Activated CD8-positive, alpha-beta T cell treated with anti-CD3 and anti-CD28 coated beads, Interleukin-2, amount 10 ng/mL, durations not matched to agents 7 days and 5 days (primary cell): ENCODE measurements at regions not wholly inside any gene's neighbourhood (a gene's known extent, or its start where the extent isn't known, plus 50 kb on each side); places are given as distances from the start of the nearest gene placed in this dataset.

Experiments used
- ATAC-seq: fragments of 150-1000 bp; cut with Tn5 transposase; one replicate; pipeline ENCODE4 v1.10.0; 2021; ENCODE audit warnings: moderate library complexity
- CTCF ChIA-PET: fragments of 350-600 bp; sonication (Branson Sonifier 250); formaldehyde crosslinking; loops from one replicate; lab custom pipeline; 2021; ENCODE audit warnings: antibody characterized with exemption; lab: Charles Lee
- POLR2A ChIA-PET: fragments of 350-600 bp; sonication (Branson Sonifier 250); formaldehyde crosslinking; loops from one replicate; lab custom pipeline; 2021; ENCODE audit warnings: antibody characterized with exemption; lab: Charles Lee
- DNase-seq: peaks from one replicate; pipeline ENCODE4 v3.0.0-alpha.2; 2020
- H3K27ac Mint-ChIP-seq: one replicate; pipeline ENCODE4 v1.8.0; 2021; ENCODE audit warnings: mild to moderate bottlenecking, mixed read lengths
- H3K27me3 Mint-ChIP-seq: one replicate; pipeline ENCODE4 v1.8.0; 2021; ENCODE audit warnings: low read depth, mixed read lengths
- H3K36me3 Mint-ChIP-seq: one replicate; pipeline ENCODE4 v1.8.0; 2021; ENCODE audit warnings: low read depth, mixed read lengths
- H3K4me1 Mint-ChIP-seq: one replicate; pipeline ENCODE4 v1.8.0; 2021; ENCODE audit warnings: low read depth, mixed read lengths
- H3K4me3 Mint-ChIP-seq: one replicate; pipeline ENCODE4 v1.8.0; 2021; ENCODE audit warnings: mild to moderate bottlenecking, mixed read lengths
- H3K9me3 Mint-ChIP-seq: one replicate; pipeline ENCODE4 v1.8.0; 2022; ENCODE audit warnings: mixed read lengths; ENCODE audit not compliant: insufficient read depth

- CTCF ChIA-PET = no interaction called here
- no peak for DNase-seq
- Mint-ChIP-seq H3K27ac (no peak overlapping the region), H3K4me1 (no peaks in the 10 kb centered on the region), H3K4me3 (no peak overlapping the region), H3K36me3 (no peaks in the 10 kb centered on the region), H3K27me3 (no peaks in the 10 kb centered on the region), H3K9me3 (peaks cover 15% of the 10 kb centered on the region)
- ATAC-seq = no peak
- POLR2A ChIA-PET = no interaction called here
Observed at GRCh38 chr4:189497516-189497915, 443.2 kb upstream of the FRG1 start.

GRCh38 chr4:189497996-189498395, 442.7 kb upstream of the FRG1 start:
- Mint-ChIP-seq H3K9me3 (peaks cover 15% of the 10 kb centered on the region), H3K36me3 (no peaks in the 10 kb centered on the region), H3K27me3 (no peaks in the 10 kb centered on the region), H3K27ac (no peak overlapping the region), H3K4me3 (no peak overlapping the region), H3K4me1 (no peaks in the 10 kb centered on the region)
- ChIA-PET CTCF (no interaction called here), POLR2A (no interaction called here)
- DNase-seq (no peak), ATAC-seq (no peak)

DNA sequence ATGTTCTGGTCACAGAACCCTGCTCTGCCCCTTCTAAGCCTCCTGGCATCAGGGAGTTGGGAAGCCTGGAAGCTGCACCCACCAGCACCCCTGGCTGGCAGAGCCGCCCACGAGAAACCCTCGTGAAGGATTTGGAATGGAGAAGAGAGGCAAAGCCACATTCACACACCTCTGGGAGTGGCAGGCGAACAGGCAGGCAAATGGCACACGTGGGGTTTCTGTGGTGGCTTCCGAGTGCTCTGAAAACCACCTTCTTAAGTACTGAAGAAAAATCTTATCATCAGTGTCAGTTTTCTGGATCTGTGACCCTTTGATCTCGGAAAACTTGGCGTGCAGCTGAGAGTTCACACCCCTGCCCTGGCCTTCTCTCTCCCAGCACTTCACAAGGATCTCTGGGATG, 442.2 kb upstream of the FRG1 start:
- DNase-seq (no peak), ATAC-seq (no peak)
- Mint-ChIP-seq H3K27ac (no peak overlapping the region), H3K4me3 (no peak overlapping the region), H3K27me3 (no peaks in the 10 kb centered on the region), H3K9me3 (peaks cover 15% of the 10 kb centered on the region), H3K4me1 (no peaks in the 10 kb centered on the region), H3K36me3 (no peaks in the 10 kb centered on the region)
- CTCF ChIA-PET = no interaction called here
- POLR2A ChIA-PET = no interaction called here

DNA sequence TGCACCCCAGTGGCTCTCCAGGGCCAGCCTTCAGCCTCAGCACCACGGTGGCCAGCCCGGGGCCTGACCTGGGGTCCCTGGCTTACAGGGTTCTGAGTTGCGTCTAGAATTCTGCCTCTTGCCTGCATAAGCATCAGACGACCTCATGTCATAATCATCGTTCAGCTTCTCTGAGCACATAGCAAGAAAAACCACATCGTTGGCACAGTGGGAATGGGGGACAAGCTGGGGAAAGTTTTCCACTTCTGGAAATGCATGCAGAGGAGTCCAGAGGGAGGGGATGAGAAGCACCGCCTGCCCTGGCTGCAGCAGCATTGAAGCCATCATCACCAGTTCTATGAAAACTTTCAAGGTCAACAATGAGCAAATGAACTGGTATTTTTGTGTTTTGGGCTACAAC, 441.0 kb upstream of the FRG1 start:
- Mint-ChIP-seq H3K4me3 (no peak overlapping the region), H3K27me3 (no peaks in the 10 kb centered on the region), H3K27ac (no peak overlapping the region), H3K9me3 (peaks cover 15% of the 10 kb centered on the region), H3K36me3 (no peaks in the 10 kb centered on the region), H3K4me1 (no peaks in the 10 kb centered on the region)
- no peak for ATAC-seq
- ChIA-PET POLR2A (no interaction called here), CTCF (no interaction called here)
- no peak for DNase-seq

DNA sequence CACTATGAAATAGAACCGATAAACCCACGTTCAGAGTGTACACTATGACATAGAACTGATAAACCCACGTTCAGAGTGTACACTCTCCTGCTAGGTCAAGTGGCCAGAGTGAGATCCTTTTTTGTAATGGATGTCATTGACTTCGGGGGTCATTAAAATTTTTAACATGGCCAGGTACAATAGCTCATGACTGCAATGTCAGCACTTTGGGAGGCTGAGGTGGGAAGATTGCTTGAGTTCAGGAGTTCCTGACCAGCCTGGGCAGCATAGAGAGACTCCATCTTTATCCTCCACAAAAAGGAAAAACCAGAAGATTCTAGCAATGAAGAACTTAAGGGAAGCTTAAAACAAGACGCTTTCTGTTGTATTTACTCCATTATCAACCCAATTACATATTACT, 439.7 kb upstream of the FRG1 start:
- H3K4me1 Mint-ChIP-seq = no peaks in the 10 kb centered on the region
- H3K27me3 Mint-ChIP-seq = no peaks in the 10 kb centered on the region
- H3K4me3 Mint-ChIP-seq = no peak overlapping the region
- H3K9me3 Mint-ChIP-seq = peaks cover 15% of the 10 kb centered on the region
- ATAC-seq (no peak), DNase-seq (no peak)
- POLR2A ChIA-PET = no interaction called here
- CTCF ChIA-PET = no interaction called here
- H3K36me3 Mint-ChIP-seq = no peaks in the 10 kb centered on the region
- H3K27ac Mint-ChIP-seq = no peak overlapping the region

- Mint-ChIP-seq H3K4me1 (no peaks in the 10 kb centered on the region), H3K27ac (no peak overlapping the region), H3K4me3 (no peak overlapping the region), H3K27me3 (no peaks in the 10 kb centered on the region), H3K36me3 (no peaks in the 10 kb centered on the region), H3K9me3 (peaks cover 9% of the 10 kb centered on the region)
- ChIA-PET POLR2A (no interaction called here), CTCF (no interaction called here)
- ATAC-seq (no peak), DNase-seq (no peak)
Observed at GRCh38 chr4:189502841-189503435, 437.7 kb upstream of the FRG1 start.

GRCh38 chr4:189504220-189504619, 436.5 kb upstream of the FRG1 start:
- no peaks in the 10 kb centered on the region for H3K4me1 Mint-ChIP-seq
- no peak for ATAC-seq

DNA sequence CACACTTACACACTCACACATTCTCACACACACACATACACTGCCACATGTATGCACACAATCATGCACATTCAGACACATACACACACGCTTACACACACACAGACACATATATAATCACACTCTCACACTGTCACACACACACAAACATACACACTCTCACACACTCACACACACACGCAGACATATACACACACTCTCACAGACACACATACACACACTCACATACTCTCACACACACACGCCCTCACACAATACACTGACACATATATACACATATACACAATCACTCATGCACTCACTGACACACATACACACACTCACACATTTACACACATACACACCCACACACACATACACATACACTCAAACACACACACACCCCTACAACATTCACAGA, 435.3 kb upstream of the FRG1 start:
- H3K36me3 Mint-ChIP-seq = no peaks in the 10 kb centered on the region
- H3K9me3 Mint-ChIP-seq = peaks cover 5% of the 10 kb centered on the region
- ATAC-seq = no peak
- no peak overlapping the region for H3K4me3 Mint-ChIP-seq
- no peaks in the 10 kb centered on the region for H3K4me1 Mint-ChIP-seq
- H3K27me3 Mint-ChIP-seq = no peaks in the 10 kb centered on the region
- no peak overlapping the region for H3K27ac Mint-ChIP-seq
- ChIA-PET POLR2A (no interaction called here), CTCF (no interaction called here)
- DNase-seq = no peak

More at GRCh38 chr4:189504220-189504619, 436.5 kb upstream of the FRG1 start:
- ChIA-PET POLR2A (no interaction called here), CTCF (no interaction called here)
- Mint-ChIP-seq H3K4me3 (no peak overlapping the region), H3K27me3 (no peaks in the 10 kb centered on the region), H3K27ac (no peak overlapping the region), H3K9me3 (peaks cover 8% of the 10 kb centered on the region), H3K36me3 (no peaks in the 10 kb centered on the region)
- DNase-seq = no peak

DNA sequence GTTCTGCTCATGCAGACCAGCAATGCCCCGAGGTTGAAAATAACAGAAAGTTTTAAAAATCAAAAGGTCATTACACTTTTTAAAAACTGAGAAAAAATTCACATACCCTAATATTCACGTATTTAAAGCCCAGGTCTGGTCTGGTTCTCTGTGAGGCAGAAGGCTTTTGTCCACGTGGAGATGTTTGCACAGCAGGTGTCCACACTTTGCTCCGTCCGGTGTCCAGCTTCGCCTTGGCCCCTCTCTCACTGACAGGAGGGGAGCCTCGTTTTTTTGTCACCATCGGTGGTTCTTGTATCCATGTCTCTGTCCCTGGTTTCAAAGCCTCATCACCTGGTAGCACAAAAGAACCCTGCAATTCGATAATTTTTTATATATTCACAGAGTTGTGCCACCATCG, 434.6 kb upstream of the FRG1 start:
- DNase-seq (no peak), ATAC-seq (no peak)
- H3K27ac Mint-ChIP-seq = no peak overlapping the region
- H3K4me1 Mint-ChIP-seq = no peaks in the 10 kb centered on the region
- ChIA-PET CTCF (no interaction called here), POLR2A (no interaction called here)
- no peak overlapping the region for H3K4me3 Mint-ChIP-seq
- H3K9me3 Mint-ChIP-seq = peaks cover 5% of the 10 kb centered on the region
- no peaks in the 10 kb centered on the region for H3K36me3 Mint-ChIP-seq
- no peaks in the 10 kb centered on the region for H3K27me3 Mint-ChIP-seq

DNA sequence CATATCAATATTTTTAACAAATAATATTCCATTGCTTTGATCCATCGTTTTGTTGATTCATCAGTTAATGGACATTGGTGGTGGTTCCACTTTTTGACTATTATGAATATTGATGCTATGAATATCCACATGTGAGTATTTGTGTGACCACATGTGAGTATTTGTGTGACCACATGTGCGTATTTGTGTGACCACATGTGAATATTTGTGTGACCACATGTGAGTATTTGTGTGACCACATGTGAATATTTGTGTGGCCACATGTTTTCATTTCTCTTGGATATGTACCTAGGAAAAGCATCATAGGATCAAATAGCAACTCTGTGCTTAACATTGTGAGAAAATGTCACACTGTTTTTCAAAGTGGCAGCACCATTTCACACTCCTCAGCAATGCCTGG, 433.6 kb upstream of the FRG1 start:
- POLR2A ChIA-PET = no interaction called here
- no peak overlapping the region for H3K27ac Mint-ChIP-seq
- no peaks in the 10 kb centered on the region for H3K27me3 Mint-ChIP-seq
- CTCF ChIA-PET = no interaction called here
- H3K9me3 Mint-ChIP-seq = peaks cover 4% of the 10 kb centered on the region
- no peak overlapping the region for H3K4me3 Mint-ChIP-seq
- no peaks in the 10 kb centered on the region for H3K36me3 Mint-ChIP-seq
- H3K4me1 Mint-ChIP-seq = no peaks in the 10 kb centered on the region
- ATAC-seq = no peak
- DNase-seq = no peak

GRCh38 chr4:189510601-189511000, 430.1 kb upstream of the FRG1 start:
- Mint-ChIP-seq H3K36me3 (no peaks in the 10 kb centered on the region), H3K4me1 (no peaks in the 10 kb centered on the region), H3K4me3 (no peak overlapping the region), H3K27ac (no peak overlapping the region), H3K27me3 (no peaks in the 10 kb centered on the region), H3K9me3 (peaks cover 3% of the 10 kb centered on the region)
- ATAC-seq = no peak
- ChIA-PET POLR2A (no interaction called here), CTCF (no interaction called here)
- no peak for DNase-seq

DNA sequence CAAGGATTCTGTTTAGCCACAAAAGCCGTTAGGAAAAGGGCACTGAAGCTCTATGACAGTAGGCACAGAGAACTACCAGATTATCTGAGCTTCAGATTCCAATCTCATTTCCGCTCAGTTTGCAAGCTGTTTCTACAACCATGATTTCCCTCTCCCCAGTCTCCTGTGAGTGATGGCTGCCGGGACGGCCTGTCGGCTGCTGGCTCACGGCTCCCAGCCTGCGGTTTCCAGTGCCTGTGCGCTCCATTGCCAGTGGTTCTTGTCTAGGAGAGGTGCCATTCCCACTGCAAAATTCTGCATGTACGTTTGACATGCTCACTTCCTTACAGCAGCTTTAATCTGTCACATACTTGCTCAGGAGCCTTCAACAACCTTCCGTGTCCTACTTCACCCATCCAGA, 429.1 kb upstream of the FRG1 start:
- DNase-seq (no peak), ATAC-seq (no peak)
- ChIA-PET POLR2A (no interaction called here), CTCF (no interaction called here)
- Mint-ChIP-seq H3K4me1 (no peaks in the 10 kb centered on the region), H3K27me3 (no peaks in the 10 kb centered on the region), H3K9me3 (peaks cover 3% of the 10 kb centered on the region), H3K4me3 (no peak overlapping the region), H3K27ac (no peak overlapping the region), H3K36me3 (no peaks in the 10 kb centered on the region)

GRCh38 chr4:189513421-189513820, 427.3 kb upstream of the FRG1 start:
- CTCF ChIA-PET = no interaction called here
- ATAC-seq = no peak

More at GRCh38 chr4:189513421-189513820, 427.3 kb upstream of the FRG1 start:
- Mint-ChIP-seq H3K9me3 (peaks cover 3% of the 10 kb centered on the region), H3K4me3 (no peak overlapping the region), H3K27me3 (no peaks in the 10 kb centered on the region), H3K27ac (no peak overlapping the region), H3K36me3 (no peaks in the 10 kb centered on the region), H3K4me1 (no peaks in the 10 kb centered on the region)
- POLR2A ChIA-PET = no interaction called here
- no peak for DNase-seq
